B cell (primary cell): ENCODE measurements at regions not wholly inside any gene's neighbourhood (a gene's known extent, or its start where the extent isn't known, plus 50 kb on each side); places are given as distances from the start of the nearest gene placed in this dataset.

Source experiments
- EZH2 ChIP-seq: IDR thresholded peaks from 2 replicates; pipeline ENCODE4 v1.6.1; 2012; ENCODE audit warnings: borderline replicate concordance, low read depth, mild to moderate bottlenecking, moderate library complexity, low read length; ENCODE audit not compliant: insufficient read depth, poor library complexity, severe bottlenecking
- TF ChIP-seq, protein P1 (sequence below): fragments of 200-600 bp; IDR thresholded peaks from one replicate; pipeline ENCODE4 v1.8.0; 2022; ENCODE audit warnings: antibody characterized with exemption, mild to moderate bottlenecking

- TF ChIP-seq, protein P1, sequence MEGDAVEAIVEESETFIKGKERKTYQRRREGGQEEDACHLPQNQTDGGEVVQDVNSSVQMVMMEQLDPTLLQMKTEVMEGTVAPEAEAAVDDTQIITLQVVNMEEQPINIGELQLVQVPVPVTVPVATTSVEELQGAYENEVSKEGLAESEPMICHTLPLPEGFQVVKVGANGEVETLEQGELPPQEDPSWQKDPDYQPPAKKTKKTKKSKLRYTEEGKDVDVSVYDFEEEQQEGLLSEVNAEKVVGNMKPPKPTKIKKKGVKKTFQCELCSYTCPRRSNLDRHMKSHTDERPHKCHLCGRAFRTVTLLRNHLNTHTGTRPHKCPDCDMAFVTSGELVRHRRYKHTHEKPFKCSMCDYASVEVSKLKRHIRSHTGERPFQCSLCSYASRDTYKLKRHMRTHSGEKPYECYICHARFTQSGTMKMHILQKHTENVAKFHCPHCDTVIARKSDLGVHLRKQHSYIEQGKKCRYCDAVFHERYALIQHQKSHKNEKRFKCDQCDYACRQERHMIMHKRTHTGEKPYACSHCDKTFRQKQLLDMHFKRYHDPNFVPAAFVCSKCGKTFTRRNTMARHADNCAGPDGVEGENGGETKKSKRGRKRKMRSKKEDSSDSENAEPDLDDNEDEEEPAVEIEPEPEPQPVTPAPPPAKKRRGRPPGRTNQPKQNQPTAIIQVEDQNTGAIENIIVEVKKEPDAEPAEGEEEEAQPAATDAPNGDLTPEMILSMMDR: no peak
- no peak for TF ChIP-seq EZH2
Measured at GRCh38 chr6:134603561-134603960, 285.6 kb upstream of the SGK1 start.
